ENCODE measurements at regions not wholly inside any gene's neighbourhood (a gene's known extent, or its start where the extent isn't known, plus 50 kb on each side); places are given as distances from the start of the nearest gene placed in this dataset.

- no peak for TF ChIP-seq ZSCAN16 (tag by site-specific recombination; IDR thresholded peaks at IDR 0.05)
- no peak for TF ChIP-seq ZNF19 (tag by site-specific recombination; IDR thresholded peaks at IDR 0.05; ENCODE audit: low read depth)
- TF ChIP-seq SP3 (tag by site-specific recombination; IDR thresholded peaks at IDR 0.05): no peak
- no peak for TF ChIP-seq ZNF10 (tag by site-specific recombination; IDR thresholded peaks at IDR 0.05)
- no peak for TF ChIP-seq ZSCAN18 (tag by site-specific recombination; IDR thresholded peaks at IDR 0.05)
- TF ChIP-seq ZNF544 (tag by site-specific recombination; IDR thresholded peaks at IDR 0.05): no peak
- TF ChIP-seq OVOL3 (tag by site-specific recombination; IDR thresholded peaks at IDR 0.05): no peak
- TF ChIP-seq ZNF280C (tag by site-specific recombination; IDR thresholded peaks at IDR 0.05): no peak
- TF ChIP-seq ZNF16 (tag by site-specific recombination; IDR thresholded peaks at IDR 0.05; ENCODE audit: low read depth): no peak
- TF ChIP-seq ZNF777 (tag by site-specific recombination; IDR thresholded peaks at IDR 0.05; ENCODE audit: borderline replicate concordance): no peak
- TF ChIP-seq ZNF785 (tag by site-specific recombination; IDR thresholded peaks at IDR 0.05): no peak
- no peak for TF ChIP-seq ZBTB10 (tag by site-specific recombination; IDR thresholded peaks at IDR 0.05)
- H3K4me3 ChIP-seq (ENCODE audit: low read depth, low read length): no peak overlapping the region
- CTCF ChIA-PET: interaction anchor here (0.7 kb wide), 1 partner anchor 381 kb away, joined by 3 read pairs; no protein-coding TSS in a partner anchor
- no peaks in the 10 kb centered on the region for H3K9me3 ChIP-seq (ENCODE audit: control insufficient read depth, insufficient read depth, low read depth, low read length)
- H3K27ac ChIP-seq (ENCODE audit: extremely low read depth, low read depth, low read length): no peak overlapping the region
- H3K36me3 ChIP-seq (ENCODE audit: control insufficient read depth in 2 of 2, insufficient read depth in 1 of 2, low read length in 2 of 2): no peaks in the 10 kb centered on the region
- POLR2A ChIA-PET: no interaction called here
- H3K4me1 ChIP-seq (ENCODE audit: control insufficient read depth, insufficient read depth, low read length): no peaks in the 10 kb centered on the region
Measured at GRCh38 chr5:9782826-9783560, 152.8 kb upstream of the TAS2R1 start.

GRCh38 chr5:9781890-9782289 is 151.7 kb upstream of the TAS2R1 start:
- TF ChIP-seq KLF8 (tag by site-specific recombination; IDR thresholded peaks at IDR 0.05) (no peak), ZIC2 (tag by site-specific recombination; IDR thresholded peaks at IDR 0.05) (no peak), ZNF155 (tag by site-specific recombination; IDR thresholded peaks at IDR 0.05) (no peak), ZNF513 (tag by site-specific recombination; IDR thresholded peaks at IDR 0.05) (no peak), ZNF473 (tag by site-specific recombination; IDR thresholded peaks at IDR 0.05) (no peak)
- Histone ChIP-seq H3K9me3 (ENCODE audit: control insufficient read depth, insufficient read depth, low read depth, low read length) (no peaks in the 10 kb centered on the region), H3K27ac (ENCODE audit: extremely low read depth, low read depth, low read length) (no peak overlapping the region), H3K4me3 (ENCODE audit: low read depth, low read length) (no peak overlapping the region), H3K36me3 (ENCODE audit: control insufficient read depth in 2 of 2, insufficient read depth in 1 of 2, low read length in 2 of 2) (no peaks in the 10 kb centered on the region), H3K4me1 (ENCODE audit: control insufficient read depth, insufficient read depth, low read length) (no peaks in the 10 kb centered on the region)
- ChIA-PET POLR2A (no interaction called here), CTCF (interaction anchor here (0.6 kb wide), 1 partner anchor 23 kb away, joined by 4 read pairs; no protein-coding TSS in a partner anchor)

Data from HEK293 (cell line).